ENCODE measurements at regions not wholly inside any gene's neighbourhood (a gene's known extent, or its start where the extent isn't known, plus 50 kb on each side); places are given as distances from the start of the nearest gene placed in this dataset.

GRCh38 chr2:212898011-212898410, 253.4 kb downstream of the IKZF2 start:
- Histone ChIP-seq H3K27ac (ENCODE audit: extremely low read depth, low read depth, low read length) (no peak overlapping the region), H3K27me3 (ENCODE audit: control insufficient read depth in 2 of 2, insufficient read depth in 2 of 2, low read length in 2 of 2) (no peaks in the 10 kb centered on the region), H3K4me1 (replicated peaks in 1 of 2; ENCODE audit: control insufficient read depth in 2 of 2, insufficient read depth in 2 of 2, low read length in 2 of 2) (no peaks in the 10 kb centered on the region), H3K9ac (ENCODE audit: insufficient read depth in 1 of 2, low read depth in 2 of 2, low read length in 2 of 2) (no peak overlapping the region), H3K36me3 (ENCODE audit: control insufficient read depth, insufficient read depth, low read length) (no peaks in the 10 kb centered on the region), H3K9me1 (ENCODE audit: control insufficient read depth, insufficient read depth, low read length) (no peaks in the 10 kb centered on the region), H3K4me3 (no peak overlapping the region), H3K9me3 (replicated peaks; ENCODE audit: control insufficient read depth, insufficient read depth, low read depth, low read length) (no peaks in the 10 kb centered on the region), H4K20me1 (replicated peaks; ENCODE audit: control insufficient read depth, insufficient read depth, low read length) (no peaks in the 10 kb centered on the region), H3K4me2 (ENCODE audit: insufficient read depth, low read length) (no peak overlapping the region), H3K79me2 (ENCODE audit: control insufficient read depth, insufficient read depth, low read length) (no peaks in the 10 kb centered on the region), H2AFZ (ENCODE audit: low read depth, low read length) (no peak overlapping the region)
- BruUV-seq (replicated peaks) = no TSS peak
- ATAC-seq = no peak
- TF ChIP-seq ZNF77 (CRISPR knock-in tag; IDR thresholded peaks at IDR 0.05) = no peak
- TF ChIP-seq NUFIP1 (IDR thresholded peaks at IDR 0.05; ENCODE audit: partially characterized antibody) = no peak
- no peak for TF ChIP-seq ZNF3 (CRISPR knock-in tag; IDR thresholded peaks at IDR 0.05)
- TF ChIP-seq TAL1 (IDR thresholded peaks at IDR 0.05) = no peak
- no peak for TF ChIP-seq CLOCK (CRISPR knock-in tag; IDR thresholded peaks at IDR 0.05; ENCODE audit: borderline replicate concordance)
- WGBS (ENCODE audit: insufficient coverage, low coverage, missing lambda C conversion rate) = 8% methylated on average over 3 of the region's 3 CpGs
- FAIRE-seq = no peak
- intact Hi-C loops (cut with micrococcal nuclease) = no loop called here
- DNase-seq (ENCODE audit: extremely low read depth in 1 of 4, low spot score in 3 of 4) = no peak
- in situ Hi-C loops (cut with MboI) = no loop called here
- ChIA-PET POLR2A (no interaction called here), CTCF (ENCODE audit: low intra/inter-chr PET ratio) (no interaction called here)

GRCh38 chr2:212897296-212897695, 254.1 kb downstream of the IKZF2 start:
- Histone ChIP-seq H3K4me3 (no peak overlapping the region), H3K4me2 (ENCODE audit: insufficient read depth, low read length) (no peak overlapping the region), H4K20me1 (replicated peaks; ENCODE audit: control insufficient read depth, insufficient read depth, low read length) (no peaks in the 10 kb centered on the region), H3K4me1 (replicated peaks in 1 of 2; ENCODE audit: control insufficient read depth in 2 of 2, insufficient read depth in 2 of 2, low read length in 2 of 2) (no peaks in the 10 kb centered on the region), H3K27me3 (ENCODE audit: control insufficient read depth in 2 of 2, insufficient read depth in 2 of 2, low read length in 2 of 2) (no peaks in the 10 kb centered on the region), H3K9me1 (ENCODE audit: control insufficient read depth, insufficient read depth, low read length) (no peaks in the 10 kb centered on the region), H3K9ac (ENCODE audit: insufficient read depth in 1 of 2, low read depth in 2 of 2, low read length in 2 of 2) (no peak overlapping the region), H3K9me3 (replicated peaks; ENCODE audit: control insufficient read depth, insufficient read depth, low read depth, low read length) (no peaks in the 10 kb centered on the region), H3K79me2 (ENCODE audit: control insufficient read depth, insufficient read depth, low read length) (no peaks in the 10 kb centered on the region), H3K36me3 (ENCODE audit: control insufficient read depth, insufficient read depth, low read length) (no peaks in the 10 kb centered on the region), H3K27ac (ENCODE audit: extremely low read depth, low read depth, low read length) (no peak overlapping the region), H2AFZ (ENCODE audit: low read depth, low read length) (no peak overlapping the region)
- BruUV-seq (replicated peaks) = no TSS peak
- in situ Hi-C loops (cut with MboI) = no loop called here
- DNase-seq (ENCODE audit: extremely low read depth in 1 of 4, low spot score in 3 of 4) (no peak), FAIRE-seq (no peak), ATAC-seq (no peak)
- POLR2A ChIA-PET = no interaction called here
- 0% methylated on average over 1 of the region's 1 CpG for WGBS (ENCODE audit: insufficient coverage, low coverage, missing lambda C conversion rate)
- intact Hi-C loops (cut with micrococcal nuclease) = no loop called here
- CTCF ChIA-PET (ENCODE audit: low intra/inter-chr PET ratio) = no interaction called here
- no peak for TF ChIP-seq DEAF1 (CRISPR knock-in tag; IDR thresholded peaks at IDR 0.05)
- TF ChIP-seq RBM17 (IDR thresholded peaks at IDR 0.05; ENCODE audit: borderline replicate concordance, low read depth, low read length) = no peak
- no peak for TF ChIP-seq MCM7 (IDR thresholded peaks at IDR 0.05)
- TF ChIP-seq FOXK2 (conservative IDR thresholded peaks at IDR 0.05 in 1 of 2, IDR thresholded peaks at IDR 0.05 in 1 of 2; ENCODE audit: low read depth in 2 of 2) = no peak
- TF ChIP-seq GABPB1 (CRISPR knock-in tag; IDR thresholded peaks at IDR 0.05) = no peak
- no peak for TF ChIP-seq GABPB2 (CRISPR knock-in tag; conservative IDR thresholded peaks at IDR 0.05)
- no peak for TF ChIP-seq ATF3 (IDR thresholded peaks at IDR 0.05)
- no peak for TF ChIP-seq ATF3 (CRISPR knock-in tag; conservative IDR thresholded peaks at IDR 0.05)
- no peak for TF ChIP-seq BMI1 (IDR thresholded peaks at IDR 0.05; ENCODE audit: low read length)
- TF ChIP-seq PML (IDR thresholded peaks at IDR 0.05; ENCODE audit: low read length) = no peak

Measured in K562 (cell line).